ENCODE measurements at regions not wholly inside any gene's neighbourhood (a gene's known extent, or its start where the extent isn't known, plus 50 kb on each side); places are given as distances from the start of the nearest gene placed in this dataset.
"Not testable (repeated sequence)": the region's sequence is repeated elsewhere in the genome, so short reads cannot be mapped to it uniquely, and the experiment has no call there.

DNA sequence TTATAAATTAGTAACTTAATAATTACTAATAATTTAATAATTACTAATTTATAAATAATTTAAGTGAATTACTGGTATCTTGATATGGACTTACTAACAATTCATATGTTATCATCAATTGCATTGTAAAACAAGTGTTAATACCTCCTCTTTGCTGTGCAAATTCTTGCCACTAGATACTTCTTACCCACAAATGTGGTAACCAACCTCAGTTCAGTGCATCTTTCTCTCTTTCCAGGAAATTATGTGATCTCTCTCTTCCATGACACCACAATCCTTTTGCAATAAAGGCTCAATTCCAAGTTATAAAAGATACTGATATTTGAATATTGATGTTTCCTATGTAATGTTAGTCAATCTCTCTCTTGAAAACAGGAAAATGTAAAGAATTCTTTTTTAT is 408.6 kb upstream of the MIR17HG start:
- no peak overlapping the region for H3K4me3 Mint-ChIP-seq

DNA sequence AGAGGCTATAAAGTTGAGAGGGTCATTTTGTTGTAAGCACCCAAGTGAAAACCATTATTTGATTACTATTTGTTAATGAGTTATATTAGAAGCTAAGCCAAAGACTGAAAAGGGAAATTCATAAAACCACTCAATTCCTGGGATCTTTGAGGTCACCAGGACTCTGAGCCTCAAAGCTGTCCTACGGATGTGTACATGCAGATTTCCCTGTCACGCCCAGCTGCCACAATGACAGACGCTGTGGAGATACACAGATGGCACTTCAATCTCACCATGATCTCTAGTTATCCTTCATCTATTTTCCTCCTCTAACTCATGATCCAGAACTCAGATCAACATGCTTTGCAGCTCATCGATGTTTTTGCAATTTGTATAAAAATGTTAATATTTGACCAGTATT is 403.5 kb upstream of the MIR17HG start:
- no peaks in the 10 kb centered on the region for H3K36me3 Mint-ChIP-seq
- DNase-seq (ENCODE audit: low spot score in 2 of 2) (no peak), ATAC-seq (no peak)
- no peak overlapping the region for H3K27ac Mint-ChIP-seq
- H3K4me3 Mint-ChIP-seq: no peak overlapping the region
- peaks cover 10% of the 10 kb centered on the region for H3K9me3 Mint-ChIP-seq
- no peaks in the 10 kb centered on the region for H3K4me1 Mint-ChIP-seq

More for the DNA sequence above, 408.6 kb upstream of the MIR17HG start:
- no peaks in the 10 kb centered on the region for H3K36me3 Mint-ChIP-seq
- H3K4me1 Mint-ChIP-seq: no peaks in the 10 kb centered on the region
- ATAC-seq: no peak
- peaks cover 9% of the 10 kb centered on the region for H3K9me3 Mint-ChIP-seq
- no peak for DNase-seq (ENCODE audit: low spot score in 2 of 2)
- no peak overlapping the region for H3K27ac Mint-ChIP-seq

- not testable (repeated sequence) for H3K4me3 Mint-ChIP-seq; DNase-seq (ENCODE audit: low spot score in 2 of 2); ATAC-seq; H3K4me1 Mint-ChIP-seq; H3K36me3 Mint-ChIP-seq; H3K27ac Mint-ChIP-seq
- H3K9me3 Mint-ChIP-seq: peaks cover 13% of the 10 kb centered on the region
Observed at GRCh38 chr13:90945146-90945545, 402.3 kb upstream of the MIR17HG start.

GRCh38 chr13:90946125-90946524 is 401.4 kb upstream of the MIR17HG start:
- not testable (repeated sequence) for H3K4me3 Mint-ChIP-seq; H3K9me3 Mint-ChIP-seq; H3K27ac Mint-ChIP-seq; H3K4me1 Mint-ChIP-seq; ATAC-seq; DNase-seq (ENCODE audit: low spot score in 2 of 2); H3K36me3 Mint-ChIP-seq

DNA sequence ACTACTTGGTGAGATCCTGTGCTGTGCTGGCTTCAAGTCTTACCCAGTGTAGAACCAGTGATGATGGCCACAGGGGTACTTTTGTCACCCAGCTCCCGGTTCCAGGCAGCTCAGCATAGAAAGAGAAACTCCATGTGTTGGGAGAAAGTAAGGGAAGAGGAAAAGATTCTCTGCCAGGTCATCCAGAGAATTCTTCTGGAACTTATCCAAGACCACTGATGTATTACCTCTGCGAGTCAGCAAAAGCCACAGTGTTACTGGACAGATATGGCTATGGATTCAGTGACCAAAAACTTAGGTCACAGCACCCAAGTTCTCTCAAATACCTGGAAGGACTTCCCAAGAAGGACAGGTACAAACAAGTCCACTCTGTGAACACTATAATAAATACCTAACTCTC is 399.5 kb upstream of the MIR17HG start:
- ATAC-seq (no peak), DNase-seq (ENCODE audit: low spot score in 2 of 2) (no peak)
- H3K36me3 Mint-ChIP-seq: no peaks in the 10 kb centered on the region
- H3K4me3 Mint-ChIP-seq: no peak overlapping the region
- no peak overlapping the region for H3K27ac Mint-ChIP-seq
- no peaks in the 10 kb centered on the region for H3K4me1 Mint-ChIP-seq
- H3K9me3 Mint-ChIP-seq: peaks cover 9% of the 10 kb centered on the region

DNA sequence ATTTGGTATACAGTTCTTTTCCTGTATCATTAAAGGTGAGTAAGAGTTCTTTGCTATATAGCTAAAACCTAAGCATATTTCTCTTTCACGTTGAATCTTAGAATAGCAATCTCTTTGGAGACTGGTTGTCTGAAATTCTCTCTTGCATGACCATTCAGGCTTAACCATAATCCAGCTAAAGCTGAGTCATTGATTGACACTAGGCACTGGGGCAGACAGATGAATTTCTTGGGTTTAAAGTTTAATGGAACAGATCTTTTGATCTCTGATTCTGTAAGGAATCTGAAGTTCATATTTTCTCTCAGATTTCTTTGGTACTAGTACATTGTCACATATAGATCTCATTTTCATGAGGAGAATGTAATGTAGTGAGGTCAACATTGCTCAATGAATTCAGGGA is 397.3 kb upstream of the MIR17HG start:
- ATAC-seq: no peak
- H3K4me1 Mint-ChIP-seq: no peaks in the 10 kb centered on the region
- H3K4me3 Mint-ChIP-seq: no peak overlapping the region
- peaks cover 9% of the 10 kb centered on the region for H3K9me3 Mint-ChIP-seq
- H3K36me3 Mint-ChIP-seq: no peaks in the 10 kb centered on the region
- no peak overlapping the region for H3K27ac Mint-ChIP-seq
- DNase-seq (ENCODE audit: low spot score in 2 of 2): no peak

DNA sequence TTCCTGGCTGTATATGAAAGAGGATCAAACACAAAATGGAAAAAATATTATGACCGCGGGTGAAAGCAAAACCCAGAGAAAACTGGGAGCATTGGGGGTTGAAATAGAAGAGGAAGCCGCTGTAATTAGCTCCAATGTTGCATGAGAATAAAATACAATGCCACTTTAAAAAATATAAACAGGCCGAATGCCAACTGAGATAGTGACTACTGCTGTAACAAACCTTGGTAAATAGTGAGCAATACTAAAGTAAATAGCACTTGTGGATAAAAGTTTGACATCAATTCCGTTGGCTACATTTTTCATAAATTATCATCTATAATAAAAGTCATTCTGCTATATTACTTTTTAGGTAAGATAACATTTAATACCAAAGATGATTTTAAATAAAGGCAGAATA is 395.8 kb upstream of the MIR17HG start:
- H3K4me3 Mint-ChIP-seq: no peak overlapping the region
- no peak overlapping the region for H3K27ac Mint-ChIP-seq
- H3K9me3 Mint-ChIP-seq: peaks cover 11% of the 10 kb centered on the region
- ATAC-seq: no peak
- H3K4me1 Mint-ChIP-seq: no peaks in the 10 kb centered on the region
- DNase-seq (ENCODE audit: low spot score in 2 of 2): no peak
- no peaks in the 10 kb centered on the region for H3K36me3 Mint-ChIP-seq

DNA sequence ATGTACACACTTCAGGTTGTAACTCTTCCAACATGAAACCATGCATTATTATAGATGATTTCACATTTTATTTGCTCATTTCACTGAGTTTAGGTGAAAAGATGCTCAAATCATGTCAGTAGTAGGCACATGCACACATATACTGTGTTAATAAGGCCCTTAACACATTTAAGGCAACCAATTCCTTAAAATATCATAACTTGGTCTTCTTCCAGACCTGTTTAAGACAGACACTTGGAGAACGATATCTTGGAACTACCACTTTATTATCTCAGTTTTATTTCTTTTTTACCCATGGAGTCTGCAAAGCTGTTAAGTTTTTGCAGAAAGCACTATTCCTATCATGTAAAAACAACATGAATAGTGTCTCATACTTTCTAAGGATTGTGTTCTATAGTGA is 395.2 kb upstream of the MIR17HG start:
- no peak overlapping the region for H3K4me3 Mint-ChIP-seq
- H3K4me1 Mint-ChIP-seq: no peaks in the 10 kb centered on the region
- no peak overlapping the region for H3K27ac Mint-ChIP-seq
- no peak for DNase-seq (ENCODE audit: low spot score in 2 of 2)
- no peaks in the 10 kb centered on the region for H3K36me3 Mint-ChIP-seq
- H3K9me3 Mint-ChIP-seq: peaks cover 11% of the 10 kb centered on the region
- ATAC-seq: no peak

DNA sequence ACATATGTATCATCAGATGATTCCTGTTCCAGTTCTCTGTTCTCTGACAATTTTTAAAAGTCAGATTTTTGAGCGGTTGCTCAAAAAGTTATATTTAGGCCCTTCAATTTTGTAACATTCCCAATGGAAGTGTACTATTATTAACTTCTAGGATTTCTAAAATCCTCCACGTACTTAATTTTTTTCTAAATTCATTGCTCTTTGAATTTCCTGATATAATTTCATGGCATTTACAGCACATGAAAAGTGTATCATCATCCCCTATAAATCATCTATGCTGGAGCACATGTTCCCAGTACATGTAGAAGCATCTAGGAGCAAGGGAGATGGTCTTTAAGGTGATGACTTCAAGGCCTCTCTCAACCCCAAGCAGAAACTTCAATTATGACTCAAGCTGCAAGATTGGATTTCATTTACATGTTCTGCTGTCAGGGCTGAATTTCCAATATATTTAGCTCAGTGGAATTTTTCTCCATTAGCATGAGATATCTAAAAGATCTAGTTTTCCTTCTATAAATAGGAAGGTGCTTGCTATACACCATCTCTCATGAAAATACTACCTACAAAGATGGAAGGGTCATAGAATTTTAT is 392.8 kb upstream of the MIR17HG start:
- H3K27ac Mint-ChIP-seq: no peak overlapping the region
- no peak for ATAC-seq

DNA sequence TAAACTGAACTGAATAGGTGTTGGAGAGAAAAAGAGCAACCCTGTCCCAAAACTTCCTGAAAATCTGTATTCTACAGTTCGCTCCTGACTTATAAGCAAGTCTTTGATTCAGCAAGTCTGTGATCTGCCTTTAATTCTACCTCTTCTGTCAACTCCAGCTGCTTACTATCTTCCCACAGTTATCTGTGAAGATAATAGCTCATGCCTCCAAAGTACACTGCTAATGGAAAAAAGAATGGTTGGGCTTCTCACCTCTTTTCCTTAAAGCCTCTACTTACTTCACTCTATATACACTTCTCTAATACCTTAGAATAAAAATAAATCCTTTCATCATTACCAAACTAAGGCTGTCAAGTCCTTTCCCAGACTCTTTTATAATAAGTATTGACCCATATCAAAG is 391.5 kb upstream of the MIR17HG start:
- no peak overlapping the region for H3K27ac Mint-ChIP-seq
- H3K9me3 Mint-ChIP-seq: peaks cover 3% of the 10 kb centered on the region
- H3K4me1 Mint-ChIP-seq: no peaks in the 10 kb centered on the region
- no peak overlapping the region for H3K4me3 Mint-ChIP-seq
- DNase-seq (ENCODE audit: low spot score in 2 of 2): no peak
- no peaks in the 10 kb centered on the region for H3K36me3 Mint-ChIP-seq
- ATAC-seq: no peak

More for the DNA sequence above, 392.8 kb upstream of the MIR17HG start:
- H3K36me3 Mint-ChIP-seq: no peaks in the 10 kb centered on the region
- DNase-seq (ENCODE audit: low spot score in 2 of 2): no peak
- H3K4me3 Mint-ChIP-seq: no peak overlapping the region
- no peaks in the 10 kb centered on the region for H3K4me1 Mint-ChIP-seq
- peaks cover 3% of the 10 kb centered on the region for H3K9me3 Mint-ChIP-seq

GRCh38 chr13:90958866-90959265 is 388.6 kb upstream of the MIR17HG start:
- H3K9me3 Mint-ChIP-seq: peaks cover 5% of the 10 kb centered on the region
- H3K4me3 Mint-ChIP-seq: no peak overlapping the region
- H3K4me1 Mint-ChIP-seq: no peaks in the 10 kb centered on the region
- DNase-seq (ENCODE audit: low spot score in 2 of 2) (no peak), ATAC-seq (no peak)
- H3K27ac Mint-ChIP-seq: no peak overlapping the region
- no peaks in the 10 kb centered on the region for H3K36me3 Mint-ChIP-seq

- no peaks in the 10 kb centered on the region for H3K36me3 Mint-ChIP-seq
Observed at GRCh38 chr13:90968166-90968904, 379.2 kb upstream of the MIR17HG start.

GRCh38 chr13:90974249-90974975 is 373.1 kb upstream of the MIR17HG start:
- H3K9me3 Mint-ChIP-seq: peaks cover 22% of the 10 kb centered on the region

More at GRCh38 chr13:90968166-90968904, 379.2 kb upstream of the MIR17HG start:
- Mint-ChIP-seq H3K4me1 (no peaks in the 10 kb centered on the region), H3K27ac (no peak overlapping the region), H3K4me3 (no peak overlapping the region), H3K9me3 (peaks cover 14% of the 10 kb centered on the region)
- DNase-seq (ENCODE audit: low spot score in 2 of 2) (no peak), ATAC-seq (no peak)

DNA sequence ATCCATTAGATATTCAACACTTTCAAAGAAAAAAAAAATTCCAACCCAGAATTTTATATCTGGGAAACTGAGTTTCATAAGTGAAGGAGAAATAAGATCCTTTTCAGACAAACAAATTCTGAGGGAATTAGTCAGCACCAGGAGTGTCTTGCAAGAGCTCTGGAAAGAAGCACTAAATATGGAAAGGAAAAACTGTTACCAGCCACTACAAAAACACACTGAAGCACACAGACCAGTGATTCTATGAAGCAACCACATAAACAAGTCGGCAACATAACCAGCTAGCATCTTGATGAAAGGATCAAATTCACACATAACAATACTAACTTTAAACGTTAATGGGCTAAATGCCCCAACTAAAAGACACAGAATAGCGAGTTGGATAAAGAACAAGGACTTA is 368.4 kb upstream of the MIR17HG start:
- H3K36me3 Mint-ChIP-seq: no peaks in the 10 kb centered on the region
- no peak overlapping the region for H3K27ac Mint-ChIP-seq
- H3K4me3 Mint-ChIP-seq: no peak overlapping the region
- H3K9me3 Mint-ChIP-seq: peaks cover 19% of the 10 kb centered on the region
- DNase-seq (ENCODE audit: low spot score in 2 of 2) (no peak), ATAC-seq (no peak)
- H3K4me1 Mint-ChIP-seq: no peaks in the 10 kb centered on the region

More at GRCh38 chr13:90974249-90974975, 373.1 kb upstream of the MIR17HG start:
- no peak for DNase-seq (ENCODE audit: low spot score in 2 of 2)
- H3K27ac Mint-ChIP-seq: no peak overlapping the region
- no peaks in the 10 kb centered on the region for H3K36me3 Mint-ChIP-seq
- H3K4me1 Mint-ChIP-seq: no peaks in the 10 kb centered on the region
- H3K4me3 Mint-ChIP-seq: no peak overlapping the region
- no peak for ATAC-seq

DNA sequence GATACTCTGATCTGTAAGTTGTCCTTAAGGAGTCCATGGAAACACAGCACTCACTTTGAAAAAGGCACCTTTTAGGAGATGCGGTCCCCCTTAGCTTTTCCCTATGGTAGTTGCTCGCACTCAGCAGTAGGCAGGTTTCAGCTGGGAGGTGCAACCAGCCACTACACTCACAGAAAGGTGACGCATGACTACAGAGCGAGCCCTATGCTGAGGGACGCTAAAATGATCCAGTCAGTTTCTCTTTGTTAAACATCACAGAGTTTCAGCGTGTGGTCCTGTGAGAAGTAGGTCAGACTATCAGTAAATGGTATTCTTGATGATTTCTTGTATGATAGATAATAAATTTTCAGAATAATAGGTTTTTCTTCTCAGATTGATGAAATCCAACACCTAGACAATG is 362.7 kb upstream of the MIR17HG start:
- Mint-ChIP-seq H3K36me3 (no peaks in the 10 kb centered on the region), H3K27ac (no peak overlapping the region), H3K9me3 (peaks cover 7% of the 10 kb centered on the region), H3K4me1 (no peaks in the 10 kb centered on the region), H3K4me3 (no peak overlapping the region)
- DNase-seq (ENCODE audit: low spot score in 2 of 2): no peak
- no peak for ATAC-seq

- Mint-ChIP-seq H3K9me3 (no peaks in the 10 kb centered on the region), H3K27ac (no peak overlapping the region), H3K4me3 (no peak overlapping the region), H3K36me3 (no peaks in the 10 kb centered on the region), H3K4me1 (no peaks in the 10 kb centered on the region)
- no peak for DNase-seq (ENCODE audit: low spot score in 2 of 2)
- no peak for ATAC-seq
Observed at GRCh38 chr13:90995001-90995400, 352.5 kb upstream of the MIR17HG start.
